A549 (cell line): ENCODE measurements at regions not wholly inside any gene's neighbourhood (a gene's known extent, or its start where the extent isn't known, plus 50 kb on each side); places are given as distances from the start of the nearest gene placed in this dataset.

Experiments
- ATAC-seq, 2 experiments: fragments of 200-7000 bp in 1 of 2; fragments of >200 bp in 1 of 2; cut with Nextera tagmentation in 1 of 2; cut with Tn5 transposase in 1 of 2; 3 replicates each; pipeline versions ENCODE4 v1.8.0 to v1.9.1; 2018 to 2020; ENCODE audit warnings: mild to moderate bottlenecking in 1 of 2, moderate library complexity in 1 of 2
- CTCF ChIA-PET: fragments of 300-600 bp; sonication (Branson Sonifier 250); formaldehyde crosslinking; extraction: SDS; loops from one replicate; lab custom pipeline; 2021; ENCODE audit warnings: antibody characterized with exemption, inconsistent platforms; lab: Yijun Ruan, JAX
- POLR2A ChIA-PET: fragments of 350-600 bp; formaldehyde crosslinking; extraction: SDS; loops from one replicate; lab custom pipeline; 2021; ENCODE audit warnings: antibody characterized with exemption, inconsistent platforms; lab: Yijun Ruan, JAX
- DNase-seq, 2 experiments: peaks; one replicate each; pipeline versions ENCODE4 v3.0.0 to v3.0.0-alpha.2; 2011 to 2016; ENCODE audit warnings: low read depth in 1 of 2, low spot score in 1 of 2
- FAIRE-seq: peaks from 2 replicates; lab custom pipeline; 2011; peaks lifted over from hg19 to GRCh38; lab: Jason Lieb, UNC
- H3K27ac ChIP-seq, 2 experiments: fragments of >200 bp; sonication (Bioruptor Twin); formaldehyde crosslinking; 3 replicates each; pipeline ENCODE4 v1.5.1; 2016 to 2017
- H3K4me1 ChIP-seq: fragments of >200 bp; sonication (Bioruptor Twin); formaldehyde crosslinking; 3 replicates; pipeline ENCODE4 v1.6.1; 2016
- H3K4me2 ChIP-seq: fragments of >200 bp; sonication (Bioruptor Twin); formaldehyde crosslinking; 3 replicates; pipeline ENCODE4 v1.6.1; 2016
- H3K4me3 ChIP-seq: fragments of >200 bp; sonication (Bioruptor Twin); formaldehyde crosslinking; 3 replicates; pipeline ENCODE4 v1.5.1; 2016
- H3K9me3 ChIP-seq: fragments of >200 bp; sonication (Bioruptor Twin); formaldehyde crosslinking; 3 replicates; pipeline ENCODE4 v1.6.1; 2016
- EHF ChIP-seq: fragments of 250-450 bp; sonication (Bioruptor Pico); IDR thresholded peaks from 2 replicates; pipeline ENCODE4 v1.5.0; 2020; ENCODE audit warnings: mild to moderate bottlenecking
- ELK1 ChIP-seq: fragments of 150-350 bp; IDR thresholded peaks from 2 replicates; pipeline ENCODE4 v1.6.1; 2014; ENCODE audit warnings: low read depth, mild to moderate bottlenecking, low read length
- ESRRA ChIP-seq: fragments of 150-350 bp; IDR thresholded peaks from 2 replicates; pipeline ENCODE4 v1.6.1; 2014; ENCODE audit warnings: mild to moderate bottlenecking, low read length, borderline replicate concordance
- FOXS1 ChIP-seq: fragments of 250-450 bp; sonication (Bioruptor Pico); IDR thresholded peaks from 2 replicates; pipeline ENCODE4 v1.5.0; 2020; ENCODE audit warnings: mild to moderate bottlenecking, moderate library complexity
- HMGXB4 ChIP-seq: fragments of 250-450 bp; sonication (Bioruptor Pico); IDR thresholded peaks from 2 replicates; pipeline ENCODE4 v1.5.0; 2021; ENCODE audit warnings: mild to moderate bottlenecking, moderate library complexity, borderline replicate concordance
- HOXB5 ChIP-seq: fragments of 250-450 bp; sonication (Bioruptor Pico); IDR thresholded peaks from 2 replicates; pipeline ENCODE4 v1.5.0; 2020; ENCODE audit warnings: mild to moderate bottlenecking, moderate library complexity
- JUNB ChIP-seq: fragments of >200 bp; sonication (Bioruptor Twin); formaldehyde crosslinking; IDR thresholded peaks from 2 replicates; pipeline ENCODE4 v1.6.1; 2016
- MAFK ChIP-seq: fragments of 450-650 bp; IDR thresholded peaks from 2 replicates; pipeline ENCODE4 v1.6.1; 2014; ENCODE audit not compliant: partially characterized antibody
- MAZ ChIP-seq: fragments of 150-350 bp; IDR thresholded peaks from 2 replicates; pipeline ENCODE4 v1.6.1; 2014; ENCODE audit warnings: antibody characterized with exemption, low read depth, low read length, borderline replicate concordance
- MYC ChIP-seq: IDR thresholded peaks from 2 replicates; pipeline ENCODE4 v1.6.1; 2012; ENCODE audit warnings: mild to moderate bottlenecking, inconsistent platforms, low read length, improper control_type of control experiment, borderline replicate concordance
- NPAS2 ChIP-seq: fragments of 250-450 bp; sonication (Bioruptor Pico); IDR thresholded peaks from 2 replicates; pipeline ENCODE4 v1.8.0; 2022; ENCODE audit warnings: mild to moderate bottlenecking, moderate library complexity, borderline replicate concordance
- NR3C1 ChIP-seq: fragments of >200 bp; sonication (Bioruptor Twin); formaldehyde crosslinking; IDR thresholded peaks from 3 replicates; pipeline ENCODE4 v1.6.1; 2017
- PBX3 ChIP-seq: IDR thresholded peaks from 2 replicates; pipeline ENCODE4 v1.6.1; 2012
- RAD21 ChIP-seq, 2 experiments: fragments of >200 bp in 1 of 2; sonication (Bioruptor Twin) in 1 of 2; formaldehyde crosslinking in 1 of 2; IDR thresholded peaks in 1 of 2; conservative IDR thresholded peaks in 1 of 2; 2 replicates in 1 of 2; 3 replicates in 1 of 2; pipeline ENCODE4 v1.6.1; 2012 to 2018; ENCODE audit warnings: inconsistent platforms in 1 of 2
- RCOR1 ChIP-seq: fragments of 150-350 bp; IDR thresholded peaks from 2 replicates; pipeline ENCODE4 v1.6.1; 2014; ENCODE audit warnings: antibody characterized with exemption, low read length, low read depth
- REST ChIP-seq: fragments of 200-600 bp; sonication (generic); IDR thresholded peaks from 2 replicates; pipeline ENCODE4 v1.6.1; 2016; ENCODE audit warnings: antibody characterized with exemption, mild to moderate bottlenecking, moderate library complexity
- TFCP2L1 ChIP-seq: fragments of 250-450 bp; sonication (Bioruptor Pico); IDR thresholded peaks from 2 replicates; pipeline ENCODE4 v1.5.0; 2021; ENCODE audit warnings: mild to moderate bottlenecking
- ZSCAN20 ChIP-seq: fragments of 250-450 bp; sonication (Bioruptor Pico); IDR thresholded peaks from 2 replicates; pipeline ENCODE4 v1.8.0; 2022; ENCODE audit warnings: mild to moderate bottlenecking, moderate library complexity
- WGBS: methylation state at CpG from one replicate; pipeline ENCODE4 v1.1.6; 2017; ENCODE audit errors: missing lambda C conversion rate; 5-methylcytosine and 5-hydroxymethylcytosine counted together
- TF ChIP-seq, protein P1 (sequence below): fragments of >200 bp; sonication (Bioruptor Twin); formaldehyde crosslinking; IDR thresholded peaks from 3 replicates; pipeline ENCODE4 v1.5.1; 2016
- TF ChIP-seq, protein P2 (sequence below): fragments of >200 bp; sonication (Bioruptor Twin); formaldehyde crosslinking; IDR thresholded peaks from 2 replicates; pipeline ENCODE4 v1.6.1; 2016
- TF ChIP-seq, protein P3 (sequence below): IDR thresholded peaks from 2 replicates; pipeline ENCODE4 v1.6.1; 2012

DNA sequence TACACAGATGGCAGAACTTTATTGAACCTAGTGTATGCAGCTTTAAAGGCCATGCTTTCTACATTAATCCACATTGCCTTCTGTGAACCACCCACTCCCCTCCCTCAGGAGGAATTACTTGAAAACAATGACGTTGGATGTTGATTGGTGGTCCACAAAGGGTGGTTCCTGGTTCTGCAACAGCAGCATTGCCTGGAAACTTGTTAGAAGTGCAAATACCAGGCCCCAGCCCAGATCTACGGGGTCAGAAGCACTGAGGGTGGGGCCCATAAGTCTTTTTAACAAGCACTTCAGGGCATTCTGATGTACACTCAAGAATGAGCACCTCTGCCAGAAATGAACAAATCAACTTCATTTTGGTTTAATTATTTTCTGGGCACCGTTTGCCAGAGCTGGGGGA lies 91.0 kb downstream of the ISX start:
- no peak overlapping the region for H3K4me3 ChIP-seq
- FAIRE-seq: no peak
- H3K27ac ChIP-seq: no peak overlapping the region
- CTCF ChIA-PET: interaction anchor here (0.7 to 2.3 kb wide), 4 partner anchors 22 to 353 kb away, joined by 3 to 7 read pairs (median 3); no protein-coding TSS in a partner anchor
- 0 out of 3 replicates have a peak overlapping the region, but pooled peaks have one; percentile 19 for H3K4me2 ChIP-seq
- no peaks in the 10 kb centered on the region for H3K4me1 ChIP-seq
- TF ChIP-seq ZSCAN20 (CRISPR knock-in tag) (no peak), ELK1 (no peak), MAFK (no peak), REST (no peak), RAD21 (conservative IDR thresholded peaks at IDR 0.05 in 1 of 2, IDR thresholded peaks at IDR 0.05 in 1 of 2) (no peak), NPAS2 (CRISPR knock-in tag) (no peak), TFCP2L1 (no peak), HMGXB4 (CRISPR knock-in tag) (no peak), MYC (no peak), JUNB (no peak), NR3C1 (no peak), MAZ (no peak)
- TF ChIP-seq, all 56 proteins: peak for 0
- no peak for DNase-seq
- no peaks in the 10 kb centered on the region for H3K9me3 ChIP-seq
- 10% methylated on average over 3 of the region's 3 CpGs for WGBS
- no peak for ATAC-seq
- POLR2A ChIA-PET: no interaction called here

- WGBS: 56% methylated on average over 7 of the region's 7 CpGs
These were observed 92.4 kb downstream of the ISX start for GRCh38 chr22:35158336-35158735.

DNA sequence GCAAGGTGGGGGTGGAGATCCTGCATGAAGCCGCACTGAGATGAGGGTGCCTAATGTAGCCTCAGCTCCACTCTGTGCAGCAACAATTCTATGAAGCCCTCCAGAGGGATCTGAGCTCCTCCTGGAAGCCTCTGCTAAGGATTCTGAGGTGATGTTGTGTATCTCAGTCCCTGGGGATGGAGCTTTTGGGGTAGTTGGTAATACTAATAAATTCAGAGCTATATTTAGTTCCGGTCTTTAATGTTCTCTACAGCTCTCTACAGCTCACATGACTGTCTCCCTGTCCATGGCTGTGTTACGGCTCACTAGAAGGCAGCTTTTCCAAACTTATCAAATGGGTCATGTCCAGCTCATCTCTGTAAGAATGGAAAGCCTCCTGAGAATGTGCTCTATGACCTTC lies 93.4 kb downstream of the ISX start:
- Histone ChIP-seq H3K4me3 (no peak overlapping the region), H3K4me1 (no peaks in the 10 kb centered on the region), H3K9me3 (no peaks in the 10 kb centered on the region), H3K4me2 (no peak overlapping the region), H3K27ac (no peak overlapping the region)
- FAIRE-seq: no peak
- no peak for DNase-seq
- POLR2A ChIA-PET: no interaction called here
- WGBS: 71% methylated on average over 2 of the region's 3 CpGs
- CTCF ChIA-PET: interaction anchor here (0.9 to 1.9 kb wide), 3 partner anchors 8 to 72 kb away, joined by 3 to 7 read pairs (median 6); no protein-coding TSS in a partner anchor
- TF ChIP-seq, protein P1, sequence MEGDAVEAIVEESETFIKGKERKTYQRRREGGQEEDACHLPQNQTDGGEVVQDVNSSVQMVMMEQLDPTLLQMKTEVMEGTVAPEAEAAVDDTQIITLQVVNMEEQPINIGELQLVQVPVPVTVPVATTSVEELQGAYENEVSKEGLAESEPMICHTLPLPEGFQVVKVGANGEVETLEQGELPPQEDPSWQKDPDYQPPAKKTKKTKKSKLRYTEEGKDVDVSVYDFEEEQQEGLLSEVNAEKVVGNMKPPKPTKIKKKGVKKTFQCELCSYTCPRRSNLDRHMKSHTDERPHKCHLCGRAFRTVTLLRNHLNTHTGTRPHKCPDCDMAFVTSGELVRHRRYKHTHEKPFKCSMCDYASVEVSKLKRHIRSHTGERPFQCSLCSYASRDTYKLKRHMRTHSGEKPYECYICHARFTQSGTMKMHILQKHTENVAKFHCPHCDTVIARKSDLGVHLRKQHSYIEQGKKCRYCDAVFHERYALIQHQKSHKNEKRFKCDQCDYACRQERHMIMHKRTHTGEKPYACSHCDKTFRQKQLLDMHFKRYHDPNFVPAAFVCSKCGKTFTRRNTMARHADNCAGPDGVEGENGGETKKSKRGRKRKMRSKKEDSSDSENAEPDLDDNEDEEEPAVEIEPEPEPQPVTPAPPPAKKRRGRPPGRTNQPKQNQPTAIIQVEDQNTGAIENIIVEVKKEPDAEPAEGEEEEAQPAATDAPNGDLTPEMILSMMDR: no peak
- no peak for TF ChIP-seq PBX3
- TF ChIP-seq, protein P2, sequence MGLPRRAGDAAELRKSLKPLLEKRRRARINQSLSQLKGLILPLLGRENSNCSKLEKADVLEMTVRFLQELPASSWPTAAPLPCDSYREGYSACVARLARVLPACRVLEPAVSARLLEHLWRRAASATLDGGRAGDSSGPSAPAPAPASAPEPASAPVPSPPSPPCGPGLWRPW: no peak
- ATAC-seq: no peak

More at GRCh38 chr22:35158336-35158735, 92.4 kb downstream of the ISX start:
- no peak for DNase-seq
- ChIA-PET CTCF (interaction anchor here (1.9 kb wide), 1 partner anchor 73 kb away, joined by 7 read pairs; no protein-coding TSS in a partner anchor), POLR2A (no interaction called here)
- Histone ChIP-seq H3K4me2 (no peak overlapping the region), H3K27ac (no peak overlapping the region), H3K9me3 (no peaks in the 10 kb centered on the region), H3K4me3 (no peak overlapping the region), H3K4me1 (no peaks in the 10 kb centered on the region)
- no peak for TF ChIP-seq HOXB5 (CRISPR knock-in tag)
- no peak for TF ChIP-seq FOXS1
- TF ChIP-seq EHF (CRISPR knock-in tag): no peak
- TF ChIP-seq ESRRA: no peak
- TF ChIP-seq, protein P3, sequence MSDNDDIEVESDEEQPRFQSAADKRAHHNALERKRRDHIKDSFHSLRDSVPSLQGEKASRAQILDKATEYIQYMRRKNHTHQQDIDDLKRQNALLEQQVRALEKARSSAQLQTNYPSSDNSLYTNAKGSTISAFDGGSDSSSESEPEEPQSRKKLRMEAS: no peak
- TF ChIP-seq RCOR1: no peak
- FAIRE-seq: no peak
- ATAC-seq: no peak
